GM18907 (cell line): ENCODE measurements at regions not wholly inside any gene's neighbourhood (a gene's known extent, or its start where the extent isn't known, plus 50 kb on each side); places are given as distances from the start of the nearest gene placed in this dataset.

ENCODE experiments used
- ATAC-seq: cut with Tn5 transposase; IDR thresholded peaks from one replicate; pipeline ENCODE4 v1.9.1; 2021; ENCODE audit warnings: mild to moderate bottlenecking, moderate library complexity; ENCODE audit not compliant: unreplicated experiment

- no peak for ATAC-seq
Measured at GRCh38 chr20:24079661-24080412, 91.3 kb upstream of the GGTLC1 start.

- ATAC-seq: no peak
Measured at GRCh38 chr20:24077145-24077544, 88.6 kb upstream of the GGTLC1 start.

- no peak for ATAC-seq
Measured at GRCh38 chr20:24070679-24071078, 82.1 kb upstream of the GGTLC1 start.

GRCh38 chr20:24066076-24066700 is 77.6 kb upstream of the GGTLC1 start:
- ATAC-seq: no peak

GRCh38 chr20:24064915-24065314 is 76.3 kb upstream of the GGTLC1 start:
- no peak for ATAC-seq

- ATAC-seq: no peak
Measured at GRCh38 chr20:24064092-24064491, 75.5 kb upstream of the GGTLC1 start.

- no peak for ATAC-seq
Measured at GRCh38 chr20:24063100-24063499, 74.5 kb upstream of the GGTLC1 start.

- no peak for ATAC-seq
Measured at GRCh38 chr20:24060851-24061590, 72.4 kb upstream of the GGTLC1 start.

- ATAC-seq: no peak
Measured at GRCh38 chr20:24059174-24059573, 70.6 kb upstream of the GGTLC1 start.

GRCh38 chr20:24056491-24056890 is 67.9 kb upstream of the GGTLC1 start:
- ATAC-seq: no peak

- ATAC-seq: no peak
Measured at GRCh38 chr20:24052599-24053275, 64.2 kb upstream of the GGTLC1 start.

- ATAC-seq: no peak
Measured at GRCh38 chr20:24051160-24051559, 62.6 kb upstream of the GGTLC1 start.

GRCh38 chr20:24050119-24050518 is 61.5 kb upstream of the GGTLC1 start:
- no peak for ATAC-seq

GRCh38 chr20:24049081-24049480 is 60.5 kb upstream of the GGTLC1 start:
- no peak for ATAC-seq

- ATAC-seq: no peak
Measured at GRCh38 chr20:24048024-24048611, 59.5 kb upstream of the GGTLC1 start.

GRCh38 chr20:24046888-24047287 is 58.3 kb upstream of the GGTLC1 start:
- ATAC-seq: no peak

GRCh38 chr20:24045621-24046318 is 57.2 kb upstream of the GGTLC1 start:
- ATAC-seq: no peak

GRCh38 chr20:24043294-24043693 is 54.7 kb upstream of the GGTLC1 start:
- ATAC-seq: no peak

- no peak for ATAC-seq
Measured at GRCh38 chr20:24042646-24043045, 54.1 kb upstream of the GGTLC1 start.

GRCh38 chr20:24040896-24041459 is 52.4 kb upstream of the GGTLC1 start:
- no peak for ATAC-seq
